ENCODE measurements at regions not wholly inside any gene's neighbourhood (a gene's known extent, or its start where the extent isn't known, plus 50 kb on each side); places are given as distances from the start of the nearest gene placed in this dataset.

- no peak overlapping the region for H3K27ac ChIP-seq (ENCODE audit: low read depth, low read length)
- H3K9me3 ChIP-seq (ENCODE audit: insufficient read depth, low read depth, low read length): no peaks in the 10 kb centered on the region
- no peaks in the 10 kb centered on the region for H3K27me3 ChIP-seq (ENCODE audit: insufficient read depth, low read length)
- no peak overlapping the region for H3K4me3 ChIP-seq (ENCODE audit: low read length)
- WGBS: 90% methylated on average over 5 of the region's 5 CpGs
- no peaks in the 10 kb centered on the region for H3K36me3 ChIP-seq (ENCODE audit: insufficient read depth, low read length)
- no peak overlapping the region for H3K9ac ChIP-seq (ENCODE audit: low read depth, low read length)
- H3K4me1 ChIP-seq (ENCODE audit: insufficient read depth, low read length): peaks cover 26% of the 10 kb centered on the region
Observed at GRCh38 chr13:73704587-73704986, 429.6 kb downstream of the KLF12 start.

- no peaks in the 10 kb centered on the region for H3K36me3 ChIP-seq (ENCODE audit: insufficient read depth, low read length)
- H3K4me1 ChIP-seq (ENCODE audit: insufficient read depth, low read length): peaks cover 28% of the 10 kb centered on the region
- no peaks in the 10 kb centered on the region for H3K9me3 ChIP-seq (ENCODE audit: insufficient read depth, low read depth, low read length)
- no peak overlapping the region for H3K4me3 ChIP-seq (ENCODE audit: low read length)
- WGBS: 96% methylated on average over 3 of the region's 4 CpGs
- H3K27me3 ChIP-seq (ENCODE audit: insufficient read depth, low read length): no peaks in the 10 kb centered on the region
- no peak overlapping the region for H3K9ac ChIP-seq (ENCODE audit: low read depth, low read length)
- H3K27ac ChIP-seq (ENCODE audit: low read depth, low read length): no peak overlapping the region
Observed at GRCh38 chr13:73703606-73704005, 430.6 kb downstream of the KLF12 start.

- H3K4me3 ChIP-seq (ENCODE audit: low read length): no peak overlapping the region
- no peaks in the 10 kb centered on the region for H3K27me3 ChIP-seq (ENCODE audit: insufficient read depth, low read length)
- WGBS: 73% methylated on average over 8 of the region's 8 CpGs
- no peaks in the 10 kb centered on the region for H3K9me3 ChIP-seq (ENCODE audit: insufficient read depth, low read depth, low read length)
- H3K27ac ChIP-seq (ENCODE audit: low read depth, low read length): peak overlapping the region; percentile 79
- H3K36me3 ChIP-seq (ENCODE audit: insufficient read depth, low read length): no peaks in the 10 kb centered on the region
- peaks cover 34% of the 10 kb centered on the region for H3K4me1 ChIP-seq (ENCODE audit: insufficient read depth, low read length)
- H3K9ac ChIP-seq (ENCODE audit: low read depth, low read length): peak overlapping the region; percentile 24; the same call in 1 of the 2 replicates
Observed at GRCh38 chr13:73702419-73703071, 431.7 kb downstream of the KLF12 start.

- no peak overlapping the region for H3K4me3 ChIP-seq (ENCODE audit: low read length)
- H3K27ac ChIP-seq (ENCODE audit: low read depth, low read length): peak overlapping the region; percentile 79; the same call in 1 of the 2 replicates
- H3K36me3 ChIP-seq (ENCODE audit: insufficient read depth, low read length): no peaks in the 10 kb centered on the region
- H3K9ac ChIP-seq (ENCODE audit: low read depth, low read length): no peak overlapping the region
- H3K9me3 ChIP-seq (ENCODE audit: insufficient read depth, low read depth, low read length): no peaks in the 10 kb centered on the region
- H3K4me1 ChIP-seq (ENCODE audit: insufficient read depth, low read length): peaks cover 34% of the 10 kb centered on the region
- 100% methylated on average over 1 of the region's 1 CpG for WGBS
- H3K27me3 ChIP-seq (ENCODE audit: insufficient read depth, low read length): no peaks in the 10 kb centered on the region
Observed at GRCh38 chr13:73701160-73701559, 433.0 kb downstream of the KLF12 start.

GRCh38 chr13:73698859-73699258 is 435.3 kb downstream of the KLF12 start:
- 94% methylated on average over 3 of the region's 3 CpGs for WGBS
- Histone ChIP-seq H3K27me3 (ENCODE audit: insufficient read depth, low read length) (no peaks in the 10 kb centered on the region), H3K36me3 (ENCODE audit: insufficient read depth, low read length) (no peaks in the 10 kb centered on the region), H3K27ac (ENCODE audit: low read depth, low read length) (no peak overlapping the region), H3K4me1 (ENCODE audit: insufficient read depth, low read length) (peaks cover 34% of the 10 kb centered on the region), H3K4me3 (ENCODE audit: low read length) (no peak overlapping the region), H3K9ac (ENCODE audit: low read depth, low read length) (no peak overlapping the region), H3K9me3 (ENCODE audit: insufficient read depth, low read depth, low read length) (no peaks in the 10 kb centered on the region)

- Histone ChIP-seq H3K27ac (ENCODE audit: low read depth, low read length) (no peak overlapping the region), H3K36me3 (ENCODE audit: insufficient read depth, low read length) (no peaks in the 10 kb centered on the region), H3K4me3 (ENCODE audit: low read length) (no peak overlapping the region), H3K9ac (ENCODE audit: low read depth, low read length) (no peak overlapping the region), H3K27me3 (ENCODE audit: insufficient read depth, low read length) (no peaks in the 10 kb centered on the region), H3K4me1 (ENCODE audit: insufficient read depth, low read length) (peaks cover 26% of the 10 kb centered on the region), H3K9me3 (ENCODE audit: insufficient read depth, low read depth, low read length) (no peaks in the 10 kb centered on the region)
Observed at GRCh38 chr13:73697166-73697565, 437.0 kb downstream of the KLF12 start.

GRCh38 chr13:73696713-73697112 is 437.5 kb downstream of the KLF12 start:
- no peaks in the 10 kb centered on the region for H3K36me3 ChIP-seq (ENCODE audit: insufficient read depth, low read length)
- H3K9ac ChIP-seq (ENCODE audit: low read depth, low read length): no peak overlapping the region
- H3K4me1 ChIP-seq (ENCODE audit: insufficient read depth, low read length): peaks cover 21% of the 10 kb centered on the region
- WGBS: over 99% methylated on average over 3 of the region's 3 CpGs
- H3K4me3 ChIP-seq (ENCODE audit: low read length): no peak overlapping the region
- H3K9me3 ChIP-seq (ENCODE audit: insufficient read depth, low read depth, low read length): no peaks in the 10 kb centered on the region
- H3K27me3 ChIP-seq (ENCODE audit: insufficient read depth, low read length): no peaks in the 10 kb centered on the region
- H3K27ac ChIP-seq (ENCODE audit: low read depth, low read length): no peak overlapping the region

- Histone ChIP-seq H3K4me1 (ENCODE audit: insufficient read depth, low read length) (peaks cover 17% of the 10 kb centered on the region), H3K9me3 (ENCODE audit: insufficient read depth, low read depth, low read length) (no peaks in the 10 kb centered on the region), H3K9ac (ENCODE audit: low read depth, low read length) (no peak overlapping the region), H3K27ac (ENCODE audit: low read depth, low read length) (no peak overlapping the region), H3K27me3 (ENCODE audit: insufficient read depth, low read length) (no peaks in the 10 kb centered on the region), H3K36me3 (ENCODE audit: insufficient read depth, low read length) (no peaks in the 10 kb centered on the region), H3K4me3 (ENCODE audit: low read length) (no peak overlapping the region)
- WGBS: 75% methylated on average over 2 of the region's 2 CpGs
Observed at GRCh38 chr13:73696271-73696670, 437.9 kb downstream of the KLF12 start.

GRCh38 chr13:73695325-73695724 is 438.9 kb downstream of the KLF12 start:
- Histone ChIP-seq H3K9me3 (ENCODE audit: insufficient read depth, low read depth, low read length) (no peaks in the 10 kb centered on the region), H3K27ac (ENCODE audit: low read depth, low read length) (no peak overlapping the region), H3K36me3 (ENCODE audit: insufficient read depth, low read length) (no peaks in the 10 kb centered on the region), H3K4me1 (ENCODE audit: insufficient read depth, low read length) (peaks cover 8% of the 10 kb centered on the region), H3K9ac (ENCODE audit: low read depth, low read length) (no peak overlapping the region), H3K4me3 (ENCODE audit: low read length) (no peak overlapping the region), H3K27me3 (ENCODE audit: insufficient read depth, low read length) (no peaks in the 10 kb centered on the region)
- WGBS: 96% methylated on average over 14 of the region's 14 CpGs

GRCh38 chr13:73693215-73693614 is 441.0 kb downstream of the KLF12 start:
- H3K9me3 ChIP-seq (ENCODE audit: insufficient read depth, low read depth, low read length): no peaks in the 10 kb centered on the region
- H3K4me1 ChIP-seq (ENCODE audit: insufficient read depth, low read length): peaks cover 2% of the 10 kb centered on the region
- H3K36me3 ChIP-seq (ENCODE audit: insufficient read depth, low read length): no peaks in the 10 kb centered on the region
- no peak overlapping the region for H3K27ac ChIP-seq (ENCODE audit: low read depth, low read length)
- no peaks in the 10 kb centered on the region for H3K27me3 ChIP-seq (ENCODE audit: insufficient read depth, low read length)
- 100% methylated on average over 2 of the region's 2 CpGs for WGBS
- no peak overlapping the region for H3K9ac ChIP-seq (ENCODE audit: low read depth, low read length)
- no peak overlapping the region for H3K4me3 ChIP-seq (ENCODE audit: low read length)

GRCh38 chr13:73691891-73692290 is 442.3 kb downstream of the KLF12 start:
- no peaks in the 10 kb centered on the region for H3K4me1 ChIP-seq (ENCODE audit: insufficient read depth, low read length)
- H3K27me3 ChIP-seq (ENCODE audit: insufficient read depth, low read length): no peaks in the 10 kb centered on the region
- no peak overlapping the region for H3K27ac ChIP-seq (ENCODE audit: low read depth, low read length)
- H3K9me3 ChIP-seq (ENCODE audit: insufficient read depth, low read depth, low read length): no peaks in the 10 kb centered on the region
- WGBS: 94% methylated on average over 4 of the region's 4 CpGs
- H3K36me3 ChIP-seq (ENCODE audit: insufficient read depth, low read length): no peaks in the 10 kb centered on the region
- no peak overlapping the region for H3K9ac ChIP-seq (ENCODE audit: low read depth, low read length)
- H3K4me3 ChIP-seq (ENCODE audit: low read length): no peak overlapping the region

GRCh38 chr13:73687929-73688328 is 446.3 kb downstream of the KLF12 start:
- H3K9me3 ChIP-seq (ENCODE audit: insufficient read depth, low read depth, low read length): no peaks in the 10 kb centered on the region
- H3K4me3 ChIP-seq (ENCODE audit: low read length): no peak overlapping the region
- H3K27ac ChIP-seq (ENCODE audit: low read depth, low read length): no peak overlapping the region
- H3K27me3 ChIP-seq (ENCODE audit: insufficient read depth, low read length): no peaks in the 10 kb centered on the region
- no peaks in the 10 kb centered on the region for H3K4me1 ChIP-seq (ENCODE audit: insufficient read depth, low read length)
- H3K9ac ChIP-seq (ENCODE audit: low read depth, low read length): no peak overlapping the region
- no peaks in the 10 kb centered on the region for H3K36me3 ChIP-seq (ENCODE audit: insufficient read depth, low read length)

All from HUES64 (cell line).